GM13977 (cell line): ENCODE measurements at regions not wholly inside any gene's neighbourhood (a gene's known extent, or its start where the extent isn't known, plus 50 kb on each side); places are given as distances from the start of the nearest gene placed in this dataset.
"Not testable (repeated sequence)": the region's sequence is repeated elsewhere in the genome, so short reads cannot be mapped to it uniquely, and the experiment has no call there.

Experiments used
- DNase-seq: peaks from one replicate; pipeline ENCODE4 v3.0.0; 2012; ENCODE audit warnings: low spot score
- CTCF ChIP-seq: IDR thresholded peaks from 2 replicates; pipeline ENCODE4 v1.5.1; 2012; ENCODE audit warnings: mild to moderate bottlenecking, control low read depth; ENCODE audit not compliant: insufficient read depth; ENCODE audit errors: extremely low read depth, missing control alignments
- in situ Hi-C: fragments of 300-500 bp; cut with MboI; formaldehyde crosslinking; loops from one replicate; pipeline ENCODE4 v1.12.0; 2022; ENCODE audit warnings: low sequenced_read_pairs, low pct_unique_long_range_greater_than_20kb, mixed read lengths, inconsistent platforms; ENCODE audit not compliant: unreplicated experiment

GRCh38 chr7:26424319-26424718, 132.7 kb downstream of the SNX10 start:
- in situ Hi-C loops, DNase-seq: not testable (repeated sequence)

DNA sequence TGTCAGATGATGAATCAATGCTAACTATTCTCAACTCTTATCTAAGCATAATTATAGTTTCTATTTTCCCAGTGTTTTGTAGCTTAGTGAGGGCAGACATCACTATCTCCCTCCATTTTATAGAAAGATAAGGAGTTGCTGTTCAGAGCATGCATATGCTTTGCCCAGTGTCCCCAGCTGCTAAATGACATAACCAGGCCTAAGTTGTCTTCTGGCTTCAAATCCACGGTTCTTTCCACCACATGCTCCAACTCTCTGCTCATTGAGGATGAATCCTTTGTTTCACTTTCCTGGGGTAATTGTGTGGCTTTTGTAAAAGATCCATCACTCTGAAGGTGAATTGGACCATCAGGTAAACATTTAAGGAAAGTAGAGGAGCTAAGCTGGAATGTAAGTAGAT, 134.0 kb downstream of the SNX10 start:
- TF ChIP-seq CTCF: no peak
- DNase-seq: no peak
- in situ Hi-C loops: no loop called here

- TF ChIP-seq CTCF: no peak
- in situ Hi-C loops: no loop called here
- no peak for DNase-seq
Observed at GRCh38 chr7:26426096-26426495, 134.4 kb downstream of the SNX10 start.

DNA sequence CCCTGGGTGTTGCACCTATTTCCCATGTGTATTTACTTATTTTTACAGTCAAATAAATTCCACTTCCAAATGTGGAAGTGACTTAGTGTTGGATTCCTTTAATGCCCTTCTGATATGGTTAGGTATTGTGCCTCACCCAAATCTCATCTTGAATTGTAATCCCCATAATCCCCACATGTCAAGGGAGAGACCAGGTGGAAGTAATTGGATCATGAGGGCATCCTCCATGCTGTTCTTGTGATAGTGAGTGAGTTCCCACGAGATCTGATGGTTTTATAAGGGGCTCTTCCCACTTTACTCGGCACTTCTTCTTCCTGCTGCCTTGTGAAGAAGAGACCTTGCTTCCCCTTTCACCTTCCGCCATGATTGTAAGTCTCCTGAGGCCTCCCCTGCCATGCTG, 136.9 kb downstream of the SNX10 start:
- in situ Hi-C loops: no loop called here

DNA sequence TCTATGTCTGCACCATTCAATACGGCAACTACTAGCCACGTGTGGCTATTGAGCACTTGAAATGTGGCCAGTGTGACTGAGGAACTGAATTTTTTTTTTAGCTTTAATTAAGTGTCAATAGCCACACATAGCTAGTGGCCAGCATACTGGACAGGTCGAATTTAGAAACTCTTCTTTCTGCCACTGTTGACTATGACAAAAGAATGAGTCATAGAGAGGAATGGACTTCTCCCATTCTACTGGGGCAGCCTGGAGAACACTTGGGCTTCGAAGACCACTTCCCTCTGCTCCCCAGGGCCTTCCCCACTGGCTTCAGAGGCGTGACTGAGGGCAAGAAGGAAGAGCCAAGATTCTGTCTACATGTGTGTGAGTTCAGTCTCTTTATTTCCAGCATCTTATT, 137.5 kb downstream of the SNX10 start:
- TF ChIP-seq CTCF: no peak
- in situ Hi-C loops: no loop called here

More for the DNA sequence above, 136.9 kb downstream of the SNX10 start:
- no peak for DNase-seq
- no peak for TF ChIP-seq CTCF

DNA sequence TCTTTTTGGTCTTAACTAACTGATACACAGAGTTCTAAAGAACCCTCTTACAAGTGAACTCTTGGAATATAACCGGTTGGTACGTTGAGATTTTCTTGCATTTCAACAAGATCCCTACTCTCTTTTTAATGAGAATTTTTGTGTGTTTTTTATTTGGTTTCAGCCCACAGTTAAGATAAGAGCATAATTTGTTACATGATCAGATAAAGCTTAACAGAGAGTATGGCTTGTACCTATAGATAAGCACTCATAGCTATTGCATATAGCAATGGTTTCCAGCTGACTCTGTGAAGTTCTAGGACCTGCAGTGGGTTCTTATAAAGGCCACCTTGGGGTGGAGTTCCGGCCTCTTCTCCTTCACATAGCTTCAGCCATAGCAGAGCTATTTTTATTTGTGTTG, 143.3 kb downstream of the SNX10 start:
- no peak for TF ChIP-seq CTCF
- no peak for DNase-seq
- in situ Hi-C loops: no loop called here

More for the DNA sequence above, 137.5 kb downstream of the SNX10 start:
- no peak for DNase-seq

- no peak for TF ChIP-seq CTCF
Observed at GRCh38 chr7:26437003-26437532, 145.4 kb downstream of the SNX10 start.

More at GRCh38 chr7:26437003-26437532, 145.4 kb downstream of the SNX10 start:
- in situ Hi-C loops: no loop called here
- no peak for DNase-seq
